ENCODE measurements at regions not wholly inside any gene's neighbourhood (a gene's known extent, or its start where the extent isn't known, plus 50 kb on each side); places are given as distances from the start of the nearest gene placed in this dataset.
"Not testable (repeated sequence)": the region's sequence is repeated elsewhere in the genome, so short reads cannot be mapped to it uniquely, and the experiment has no call there.

DNA sequence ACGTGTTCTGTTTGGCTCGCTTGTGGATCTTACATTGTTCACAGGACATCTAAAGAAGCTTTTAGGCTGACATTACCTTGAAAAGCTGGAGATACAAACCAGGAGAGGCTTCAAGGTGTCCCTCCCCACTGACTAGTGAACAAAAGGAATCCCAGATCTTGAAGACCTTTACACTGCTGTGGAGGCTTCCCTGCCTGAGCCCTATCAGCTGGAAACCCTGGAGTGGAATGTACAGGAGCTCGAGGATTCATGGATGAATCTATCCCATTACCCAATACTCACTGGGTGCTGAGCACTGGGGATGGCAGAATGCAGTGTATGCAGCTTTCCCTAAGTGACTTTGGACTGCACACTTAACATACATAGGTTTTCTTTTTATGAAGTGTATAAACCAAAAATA is 82.3 kb upstream of the MFGE8 start:
- no peak for DNase-seq (ENCODE audit: low read depth in 2 of 2)

DNA sequence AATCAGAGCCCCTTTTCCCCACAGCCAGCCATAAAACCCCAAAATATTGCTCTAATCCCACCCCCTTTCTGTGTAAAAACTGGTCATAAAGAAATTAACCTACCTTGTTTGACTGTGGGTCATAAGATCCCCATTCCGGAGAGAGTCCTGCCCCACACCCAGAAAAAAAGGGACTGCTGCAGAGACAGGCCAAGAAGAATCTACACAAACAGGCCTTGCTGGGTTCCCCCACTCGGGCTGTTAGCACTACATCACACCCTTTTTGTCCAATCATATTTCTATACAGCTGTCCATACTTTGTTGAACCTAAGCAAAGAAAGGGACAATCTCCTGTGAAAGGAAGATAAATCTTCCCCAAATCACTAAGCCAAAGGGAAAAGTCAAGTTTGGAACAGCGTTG is 84.4 kb upstream of the MFGE8 start:
- no peak for DNase-seq (ENCODE audit: low read depth in 2 of 2)

DNA sequence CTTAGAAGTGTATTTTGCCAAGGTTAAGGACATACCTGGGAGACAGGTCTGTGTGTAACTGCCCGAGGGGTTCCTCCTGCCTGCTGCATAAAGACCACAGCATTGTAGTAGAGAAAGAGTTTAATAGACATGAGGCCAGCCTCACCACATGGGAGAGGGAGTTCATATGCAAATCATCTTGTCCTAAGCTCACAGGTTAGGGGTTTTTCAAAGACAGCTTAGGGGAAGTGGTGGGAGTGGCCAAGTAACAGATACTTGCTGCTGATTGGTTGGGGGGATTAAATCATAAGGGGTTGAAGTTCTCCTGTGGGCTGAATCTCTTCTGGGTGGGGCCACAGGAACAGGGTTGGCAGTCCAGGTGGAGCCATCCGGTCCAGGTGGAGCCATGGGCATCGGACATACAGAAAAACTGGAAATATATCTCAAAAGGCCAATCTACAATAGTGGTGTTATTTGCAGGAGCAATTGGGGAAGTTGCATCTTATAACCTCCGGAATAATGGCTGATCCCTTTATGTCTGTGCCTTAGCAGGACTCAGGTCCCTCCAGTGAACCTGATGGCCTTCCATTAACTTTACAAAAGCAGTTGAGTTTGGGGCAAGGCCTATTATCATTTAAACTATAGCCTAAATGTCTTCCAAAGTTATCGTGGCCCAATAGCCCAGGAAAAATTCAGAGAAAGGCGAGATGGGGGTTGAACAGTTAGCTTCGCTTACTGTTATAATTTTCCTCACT is 86.0 kb upstream of the MFGE8 start:
- DNase-seq (ENCODE audit: low read depth in 2 of 2): no peak

DNA sequence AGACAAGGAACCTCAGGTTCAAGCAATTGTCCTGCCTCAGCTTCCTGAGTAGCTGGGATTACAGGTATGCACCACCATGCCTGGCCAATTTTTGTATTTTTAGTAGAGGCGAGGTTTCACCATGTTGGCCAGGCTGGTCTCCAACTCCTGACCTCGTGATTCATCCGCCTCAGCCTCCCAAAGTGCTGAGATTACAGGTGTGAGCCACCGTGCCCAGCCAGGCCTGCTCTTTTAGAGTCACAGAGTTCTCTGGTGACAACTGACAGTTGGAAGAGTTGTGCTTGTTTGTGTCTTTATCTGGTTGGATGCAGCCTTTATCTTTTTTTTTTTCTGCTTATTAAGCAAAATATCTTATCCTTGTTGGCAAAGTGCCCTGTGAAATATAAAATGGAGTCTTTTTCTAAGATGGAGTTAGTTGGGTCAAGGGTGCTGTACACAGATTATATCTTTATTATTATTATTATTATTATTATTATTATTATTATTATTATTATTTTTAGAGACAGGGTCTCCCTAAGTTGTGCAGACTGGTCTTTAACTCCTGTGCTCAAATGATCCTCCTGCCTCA is 86.5 kb upstream of the ABHD2 start:
- DNase-seq (ENCODE audit: low read depth in 2 of 2): not testable (repeated sequence)

DNA sequence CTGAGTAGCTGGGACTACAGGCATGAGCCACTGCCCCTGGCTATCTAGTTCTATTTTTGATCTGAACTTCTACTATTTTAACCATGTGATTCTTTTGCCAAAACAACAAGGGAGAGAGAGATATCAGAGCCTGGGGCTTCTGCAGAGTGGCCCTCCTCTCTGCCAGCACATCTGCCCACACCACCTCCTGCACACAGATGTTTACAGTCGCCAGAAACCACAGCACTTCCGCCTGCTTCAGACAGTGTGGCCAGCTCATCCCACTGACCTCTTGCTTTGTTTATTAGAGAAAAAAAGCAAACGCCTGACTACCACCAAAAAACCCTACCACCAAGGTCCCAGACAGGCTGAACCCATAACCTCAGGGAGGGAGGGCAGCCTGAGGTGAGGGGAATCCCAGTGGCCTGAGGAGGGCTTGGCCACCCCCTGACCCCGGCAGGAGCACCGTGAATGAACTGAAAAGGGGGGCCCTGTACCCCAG is 85.9 kb upstream of the ABHD2 start:
- no peak for DNase-seq (ENCODE audit: low read depth in 2 of 2)

DNA sequence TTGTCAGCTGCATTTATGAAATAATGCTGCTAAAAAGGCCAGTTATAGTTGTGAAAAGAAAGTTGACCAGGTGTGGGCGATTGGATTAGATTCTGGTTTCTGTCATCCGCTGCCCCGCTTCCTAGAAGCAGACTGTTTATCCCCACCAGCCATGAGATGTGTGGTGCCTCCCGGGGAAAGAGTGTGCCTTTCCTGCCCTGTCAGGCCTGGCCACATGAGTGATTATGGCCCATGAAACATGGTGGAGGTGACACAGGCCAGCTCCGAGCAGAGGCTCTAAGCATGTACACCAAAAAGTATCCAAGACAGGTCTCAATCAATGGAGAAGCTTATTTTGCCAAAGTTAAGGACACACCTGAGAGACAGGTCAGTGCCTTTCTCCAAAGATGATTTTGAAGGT is 85.4 kb upstream of the ABHD2 start:
- DNase-seq (ENCODE audit: low read depth in 2 of 2): no peak

DNA sequence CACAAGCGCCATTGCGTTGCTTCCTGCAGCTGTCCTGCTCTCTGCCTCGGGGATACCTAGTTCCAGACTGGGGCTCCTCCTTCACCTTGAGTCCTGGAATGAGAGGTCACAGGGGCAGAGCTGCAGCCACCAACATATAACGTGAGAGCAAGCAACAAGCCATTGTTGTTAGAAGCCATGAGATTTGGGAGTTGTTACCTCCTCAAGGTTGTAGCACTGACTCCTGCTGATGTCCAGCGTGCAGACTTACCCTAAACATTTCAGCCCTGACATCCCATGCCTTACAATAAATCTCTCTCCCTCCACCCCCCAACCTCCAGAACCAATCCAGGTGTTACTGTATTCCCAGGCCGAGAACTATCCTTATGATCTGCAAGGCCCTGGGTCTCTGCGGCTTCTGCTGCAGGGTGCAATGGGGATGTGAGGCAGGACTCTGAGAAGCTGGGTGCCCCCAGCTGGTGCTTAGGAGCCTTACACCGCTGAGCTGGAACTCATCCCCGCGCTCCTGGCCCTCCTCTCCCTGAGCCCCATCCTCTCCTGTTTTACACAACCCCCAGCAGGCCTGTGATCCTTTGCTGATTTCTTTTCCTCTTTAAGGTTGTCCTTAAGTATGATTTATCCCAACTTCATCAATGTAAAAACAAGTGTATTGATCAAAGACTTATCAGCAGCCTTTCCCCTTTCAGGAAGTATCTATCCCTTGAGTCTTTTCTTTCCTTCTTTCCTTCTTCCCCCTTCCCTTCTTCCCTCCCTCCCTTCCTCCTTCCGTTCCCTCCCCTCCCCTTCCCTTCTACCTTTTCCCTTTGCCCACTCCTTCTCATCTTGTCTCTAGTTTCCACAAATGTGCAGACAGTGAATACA is 84.2 kb upstream of the ABHD2 start:
- DNase-seq (ENCODE audit: low read depth in 2 of 2): no peak

DNA sequence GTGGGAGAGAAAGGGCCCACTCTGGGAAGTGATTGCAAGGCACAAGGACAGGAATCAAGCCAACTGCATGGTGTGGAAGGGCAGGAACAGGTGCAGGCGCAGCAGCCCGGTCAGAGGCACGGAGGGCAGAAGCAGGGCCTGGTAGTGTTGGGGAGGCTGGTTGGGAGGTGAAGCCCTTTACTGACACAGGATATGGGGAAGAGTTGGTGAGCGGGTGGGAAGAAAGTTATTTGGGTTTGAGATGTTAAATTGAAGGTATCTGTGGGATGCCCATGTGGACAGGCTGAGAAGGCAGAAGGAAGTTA is 83.6 kb upstream of the ABHD2 start:
- DNase-seq (ENCODE audit: low read depth in 2 of 2): no peak

DNA sequence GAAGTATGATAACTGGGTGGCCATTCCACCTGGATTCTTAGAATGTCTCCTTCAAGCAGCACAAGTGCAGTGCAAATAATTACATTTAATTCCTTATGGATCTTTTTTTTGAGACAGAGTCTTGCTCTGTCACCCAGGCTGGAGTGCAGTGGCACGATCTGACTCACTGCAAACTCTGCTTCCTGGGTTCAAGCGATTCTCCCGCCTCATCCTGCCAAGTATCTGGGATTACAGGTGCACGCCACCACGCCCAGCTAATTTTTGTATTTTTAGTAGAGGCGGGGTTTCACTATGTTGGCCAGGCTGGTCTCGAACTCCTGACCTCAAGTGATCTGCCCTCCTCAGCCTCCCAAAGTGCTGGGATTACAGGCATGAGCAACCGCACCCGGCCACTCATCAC is 80.7 kb upstream of the ABHD2 start:
- DNase-seq (ENCODE audit: low read depth in 2 of 2): not testable (repeated sequence)

DNA sequence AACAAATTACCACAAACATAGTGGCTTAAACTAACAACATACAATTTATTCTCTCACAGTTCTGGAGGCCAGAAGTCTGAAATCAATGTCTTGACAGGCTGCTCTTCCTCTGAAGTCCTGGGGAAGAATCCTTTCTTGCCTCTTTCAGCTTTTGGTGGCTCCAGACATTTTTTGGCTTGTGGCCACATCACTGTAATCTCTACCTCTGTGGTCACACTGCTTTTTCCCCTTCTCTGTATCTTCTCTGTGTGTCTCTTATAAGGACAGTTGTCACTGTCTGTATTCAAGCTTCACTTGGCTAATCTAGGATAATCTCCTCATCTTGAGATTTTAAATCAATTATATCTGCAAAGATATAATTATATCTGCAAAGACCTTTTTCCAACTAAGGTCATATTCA is 80.3 kb upstream of the ABHD2 start:
- DNase-seq (ENCODE audit: low read depth in 2 of 2): no peak

DNA sequence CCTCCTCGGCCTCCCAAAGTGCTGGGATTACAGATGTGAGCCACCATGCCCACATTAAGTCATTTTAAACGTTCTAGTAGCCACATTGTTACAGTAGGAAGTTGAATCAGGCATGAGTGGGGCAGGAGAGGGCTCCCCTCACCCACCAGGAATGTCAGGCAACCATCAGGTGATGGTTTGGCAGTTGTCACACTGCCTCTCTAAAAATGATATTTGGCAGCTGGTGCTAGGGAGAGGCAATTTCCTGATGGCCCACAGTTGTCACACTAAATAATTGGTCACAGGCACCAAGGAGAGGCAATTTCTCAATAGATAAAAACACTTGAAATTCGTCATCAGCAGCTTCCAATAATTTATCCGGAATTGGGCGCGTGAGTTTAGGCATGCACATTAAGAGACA is 79.2 kb upstream of the ABHD2 start:
- DNase-seq (ENCODE audit: low read depth in 2 of 2): no peak

DNA sequence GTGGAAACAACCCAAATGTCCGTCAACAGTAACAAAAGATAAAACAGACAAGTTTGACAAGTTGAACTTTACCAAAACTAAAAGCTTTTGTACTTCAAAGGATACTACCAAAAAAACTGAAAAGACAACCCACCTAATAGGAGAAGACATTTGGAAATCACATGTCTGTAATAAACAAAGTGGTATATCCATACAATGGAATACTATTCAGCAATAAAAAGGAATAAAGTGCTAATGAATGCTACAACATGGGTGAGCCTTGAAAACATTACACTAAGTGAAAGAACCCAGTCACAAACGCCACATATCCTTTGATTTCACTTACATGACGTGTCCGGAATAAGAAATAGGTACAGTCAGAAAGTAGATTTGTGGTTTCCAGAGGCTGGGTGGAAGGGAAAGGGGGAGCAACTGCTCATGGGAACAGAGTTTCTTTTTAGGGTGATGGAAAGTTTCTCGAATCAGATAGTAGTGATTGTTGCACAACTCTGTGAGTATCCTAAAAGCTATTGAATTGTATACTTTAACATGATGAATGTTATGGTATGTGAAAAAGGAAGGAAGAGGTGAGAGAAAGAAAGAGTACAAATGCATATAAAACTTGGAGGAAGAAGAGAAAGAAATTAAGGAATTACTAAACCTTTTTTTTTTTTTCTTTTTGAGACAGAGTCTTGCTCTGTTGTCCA is 72.7 kb upstream of the ABHD2 start:
- no peak for DNase-seq (ENCODE audit: low read depth in 2 of 2)

DNA sequence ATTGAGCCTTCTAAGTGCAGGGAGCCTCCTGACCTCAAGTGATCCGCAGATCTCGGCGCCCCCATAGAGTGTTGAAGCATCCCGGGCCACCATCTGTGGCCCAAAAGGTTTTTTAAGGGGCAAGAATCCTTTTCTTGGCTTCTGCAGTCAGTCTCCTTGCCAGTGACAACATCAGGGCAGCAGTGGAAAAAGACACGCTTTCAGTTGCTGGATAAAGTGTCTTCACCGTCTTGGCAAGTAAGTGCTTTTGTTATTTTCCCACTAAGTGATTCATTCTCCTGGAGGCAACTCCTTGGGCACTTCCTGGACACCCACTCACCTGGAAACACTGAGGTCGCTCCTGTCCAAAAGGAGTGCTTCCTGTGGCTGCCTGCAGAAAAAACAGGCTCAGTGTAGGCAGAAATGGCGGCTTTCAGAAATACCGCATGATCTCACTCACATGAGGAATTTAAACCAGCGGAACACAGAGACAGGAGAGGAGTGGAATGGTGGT is 71.7 kb upstream of the ABHD2 start:
- no peak for DNase-seq (ENCODE audit: low read depth in 2 of 2)

DNA sequence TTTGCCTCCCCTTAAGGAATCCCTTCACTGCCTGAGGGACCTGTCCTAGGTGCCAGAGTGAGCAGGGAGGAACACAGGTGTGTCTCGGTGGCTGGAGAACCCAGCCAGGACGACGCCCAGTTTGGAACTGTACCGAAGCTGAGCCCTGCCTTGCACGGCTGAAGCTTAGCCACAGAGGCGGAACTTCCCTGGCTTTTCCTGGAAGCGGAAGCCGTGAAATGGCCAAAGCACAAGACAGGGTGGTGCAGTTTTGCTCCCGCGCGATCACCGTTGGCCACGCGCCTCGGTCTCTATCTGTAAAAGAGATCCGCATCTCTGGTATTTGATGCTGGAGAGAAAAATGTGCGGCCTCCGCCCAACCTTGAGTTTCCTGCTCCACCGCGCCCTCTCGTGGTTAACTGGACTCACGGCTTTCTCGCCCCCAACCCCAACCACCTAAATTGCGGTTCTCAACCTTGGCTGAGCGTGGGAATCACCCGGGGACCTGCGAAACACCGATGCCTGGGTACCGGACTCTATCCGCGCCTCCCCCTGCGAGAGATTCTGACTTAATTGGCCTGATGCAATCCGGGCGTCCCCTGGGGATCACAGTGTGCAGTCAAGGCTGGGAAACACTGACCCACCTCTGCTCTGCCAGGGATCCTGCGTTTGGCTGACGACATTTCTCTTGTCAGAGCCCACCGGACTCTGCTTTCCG is 70.7 kb upstream of the ABHD2 start:
- DNase-seq (ENCODE audit: low read depth in 2 of 2): peak; percentile 42 to 43

DNA sequence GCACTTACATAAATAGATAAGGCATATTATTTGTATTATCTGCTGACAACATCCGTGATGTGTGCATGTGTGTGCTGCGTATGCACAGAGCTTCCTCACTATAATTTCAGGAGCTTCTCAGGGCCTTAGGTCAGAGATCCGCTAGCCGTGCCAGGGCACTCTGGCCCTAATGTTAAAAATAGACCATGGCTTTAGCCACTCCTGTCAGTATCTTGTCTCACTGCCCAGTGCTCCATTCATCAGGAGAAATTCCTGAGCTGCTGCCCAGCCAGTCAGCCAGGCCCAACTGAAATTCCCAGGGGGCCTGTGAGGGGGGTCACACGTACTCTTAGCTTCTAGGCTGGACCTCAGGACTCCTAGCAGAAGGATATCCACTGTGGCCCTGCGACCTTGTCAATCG is 70.0 kb upstream of the ABHD2 start:
- DNase-seq (ENCODE audit: low read depth in 2 of 2): no peak

DNA sequence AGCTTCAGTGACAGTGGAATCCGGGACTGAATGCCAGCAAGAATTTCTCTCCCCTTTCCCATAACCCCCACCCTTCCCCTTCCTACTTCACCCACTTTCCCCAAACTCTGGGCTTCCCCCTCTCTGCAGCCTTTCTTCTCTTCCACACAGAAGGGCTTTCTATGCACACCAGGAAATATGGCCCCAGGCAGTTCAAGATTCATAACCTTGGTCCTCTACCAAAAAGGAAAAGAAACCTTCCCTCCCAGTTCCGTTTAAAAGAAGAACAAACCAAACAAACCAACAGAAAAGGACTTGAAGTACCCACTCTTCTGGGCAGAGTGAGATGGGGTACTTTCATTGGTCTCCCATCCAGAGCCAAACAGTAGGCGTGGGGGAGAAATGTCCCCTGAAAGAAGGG is 68.8 kb upstream of the ABHD2 start:
- no peak for DNase-seq (ENCODE audit: low read depth in 2 of 2)

DNA sequence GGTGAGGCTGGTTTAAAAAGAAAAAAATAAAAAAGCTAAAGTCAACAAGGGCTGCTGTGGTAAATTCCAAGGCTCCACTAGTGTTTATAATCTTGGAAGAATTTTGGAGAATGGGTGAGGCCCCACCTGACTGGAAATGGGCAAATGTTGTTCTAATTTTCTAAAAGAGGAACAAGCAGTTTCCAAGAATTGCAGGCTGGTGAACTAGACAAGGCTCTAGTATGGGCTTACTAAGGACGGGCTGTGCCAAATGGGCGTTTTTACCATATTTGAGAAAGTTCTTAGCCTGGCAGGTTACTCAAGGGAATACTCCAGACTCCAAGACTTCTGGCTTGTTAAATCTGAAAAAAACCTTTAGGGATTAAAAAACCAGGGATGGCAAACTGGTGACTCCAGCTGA is 67.0 kb upstream of the ABHD2 start:
- no peak for DNase-seq (ENCODE audit: low read depth in 2 of 2)

DNA sequence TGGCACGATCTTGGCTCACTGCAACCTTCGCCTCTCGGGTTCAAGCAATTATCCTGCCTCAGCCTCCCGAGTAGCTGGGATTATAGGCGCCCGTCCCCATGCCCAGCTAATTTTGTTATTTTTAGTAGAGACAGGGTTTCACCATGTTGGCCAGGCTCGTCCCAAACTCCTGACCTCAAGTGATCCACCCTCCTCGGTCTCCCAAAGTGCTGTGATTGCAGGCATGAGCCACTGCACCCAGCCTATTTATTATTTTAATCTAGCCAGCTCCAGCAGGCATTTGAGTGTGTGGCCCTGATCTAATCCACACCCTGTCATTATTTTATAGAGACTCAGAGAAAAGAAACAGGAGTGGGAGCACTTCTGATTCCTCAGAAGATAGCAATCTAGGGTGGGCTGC is 66.4 kb upstream of the ABHD2 start:
- not testable (repeated sequence) for DNase-seq (ENCODE audit: low read depth in 2 of 2)

DNA sequence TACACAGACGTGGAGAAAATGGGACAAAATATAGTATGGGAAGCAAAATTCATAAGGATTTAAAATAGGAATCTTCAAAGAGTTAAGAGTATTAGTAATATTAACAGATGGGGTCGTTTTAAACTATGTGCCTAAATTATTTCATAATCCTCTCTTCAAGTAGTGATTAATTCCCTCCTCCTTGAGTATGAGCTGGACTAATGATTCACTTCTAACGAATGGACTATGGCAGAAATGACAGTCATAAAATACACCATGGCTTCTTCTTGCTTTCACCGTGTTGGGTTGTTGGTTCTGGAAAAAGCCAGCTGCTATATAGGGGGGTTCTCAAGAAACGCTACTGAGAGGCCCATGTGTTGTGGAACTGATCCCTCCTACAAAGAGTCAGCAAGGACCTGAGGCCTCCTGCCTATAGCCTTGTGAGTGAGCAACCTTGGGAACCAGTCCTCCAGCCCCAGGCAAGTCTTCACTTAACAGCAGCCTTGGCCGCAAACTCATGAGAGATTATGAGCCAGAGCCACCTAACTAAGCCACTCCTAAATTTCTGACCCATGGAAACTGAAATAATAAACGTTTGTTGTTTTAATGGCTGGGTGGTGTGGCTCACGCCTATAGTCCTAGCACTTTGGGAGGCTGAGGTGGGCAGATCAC is 64.8 kb upstream of the ABHD2 start:
- no peak for DNase-seq (ENCODE audit: low read depth in 2 of 2)

DNA sequence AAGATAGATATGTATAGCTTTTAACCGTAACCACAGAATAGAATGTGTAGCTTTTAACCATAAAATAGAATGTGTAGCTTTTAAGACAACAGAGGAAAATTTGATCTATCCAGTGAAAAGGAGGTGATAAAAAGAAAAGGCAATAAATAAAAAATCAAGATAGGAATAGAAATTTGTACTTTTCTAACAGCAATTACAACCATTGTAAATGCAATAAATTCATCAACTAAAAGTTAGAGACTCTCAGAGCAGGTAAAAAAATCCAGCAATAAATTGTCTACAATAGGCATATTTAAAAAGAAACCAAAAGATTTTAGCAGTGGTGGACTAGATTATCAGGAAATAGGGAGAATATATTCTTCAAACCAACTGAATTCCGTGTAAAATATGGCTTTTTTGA is 63.8 kb upstream of the ABHD2 start:
- DNase-seq (ENCODE audit: low read depth in 2 of 2): no peak

DNA sequence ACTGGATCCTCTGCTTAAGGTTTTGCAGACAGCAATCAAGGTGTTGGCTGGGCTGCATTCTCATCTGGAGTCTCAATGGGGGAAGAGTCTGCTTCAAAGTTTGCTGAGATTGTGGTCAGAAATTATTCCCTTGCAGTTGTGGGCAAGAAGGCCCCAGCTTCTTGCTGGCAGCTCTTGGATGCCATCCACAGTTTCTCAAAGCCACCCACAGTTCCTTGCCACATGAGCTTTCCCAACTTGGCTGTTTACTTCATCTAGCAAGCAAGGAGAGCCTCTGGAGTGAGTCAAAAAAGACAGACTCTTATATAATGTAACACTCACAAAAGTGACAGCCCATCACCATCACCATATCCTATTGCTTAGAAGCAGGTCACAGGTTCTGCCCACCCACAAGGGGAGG is 62.1 kb upstream of the ABHD2 start:
- no peak for DNase-seq (ENCODE audit: low read depth in 2 of 2)
